ENCODE measurements at regions not wholly inside any gene's neighbourhood (a gene's known extent, or its start where the extent isn't known, plus 50 kb on each side); places are given as distances from the start of the nearest gene placed in this dataset.
"Not testable (repeated sequence)": the region's sequence is repeated elsewhere in the genome, so short reads cannot be mapped to it uniquely, and the experiment has no call there.

DNA sequence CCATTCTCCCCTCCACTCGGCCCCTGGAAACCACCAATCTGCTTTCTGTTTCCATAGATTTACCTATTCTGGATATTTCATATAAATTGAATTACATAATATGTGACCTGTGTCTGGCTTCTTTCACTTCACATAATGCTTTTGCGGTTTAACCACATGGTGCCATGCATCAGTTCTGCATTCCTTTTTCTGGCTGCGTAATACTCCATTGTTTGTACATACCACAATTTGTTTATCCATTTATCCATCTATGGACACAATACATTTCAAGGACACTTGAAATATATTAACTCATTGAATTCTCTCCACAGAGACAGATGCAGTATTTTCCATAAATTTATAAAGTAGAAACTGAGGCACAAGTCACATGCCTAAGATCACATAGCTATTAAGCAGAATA lies 110.3 kb upstream of the ETV6 start:
- no peak for DNase-seq (ENCODE audit: low read depth in 2 of 2)

GRCh38 chr12:11540156-11540555 lies 109.3 kb upstream of the ETV6 start:
- DNase-seq (ENCODE audit: low read depth in 2 of 2), result no peak

DNA sequence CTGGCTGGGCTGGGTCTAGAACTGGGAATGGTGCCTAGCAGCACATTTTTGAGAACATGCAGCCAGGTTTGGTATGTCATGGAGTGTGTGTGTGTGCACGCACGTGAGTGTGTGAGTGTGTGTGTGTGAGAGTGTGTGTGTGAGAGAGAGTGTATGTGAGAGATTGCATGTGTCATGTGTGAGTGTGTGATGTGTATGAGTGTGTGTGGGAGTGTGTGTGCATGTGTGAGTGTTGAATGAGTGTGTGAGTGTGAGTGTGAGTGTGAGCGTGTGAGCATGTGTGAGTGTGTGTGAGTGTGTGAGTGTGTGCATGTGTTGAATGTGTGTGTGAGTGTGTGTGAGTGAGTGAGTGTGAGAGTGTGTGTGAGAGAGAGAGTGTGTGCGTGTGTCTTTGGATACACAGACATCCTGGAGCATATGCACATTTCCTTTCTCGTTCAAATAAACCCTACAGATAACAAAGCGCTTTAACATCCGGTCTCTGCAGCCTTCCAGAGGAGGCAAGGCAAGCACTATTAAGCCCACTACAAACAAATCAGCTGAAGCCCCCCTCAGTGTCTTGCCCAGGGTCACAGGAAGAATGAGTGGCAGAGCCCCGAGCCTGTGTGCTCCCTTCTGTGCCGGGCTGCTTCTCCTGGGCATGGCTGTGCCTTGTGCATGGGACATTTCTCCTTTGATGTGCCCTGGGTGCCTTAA lies 108.7 kb upstream of the ETV6 start:
- DNase-seq (ENCODE audit: low read depth in 2 of 2), result no peak

GRCh38 chr12:11542599-11542998 lies 106.9 kb upstream of the ETV6 start:
- DNase-seq (ENCODE audit: low read depth in 2 of 2), result no peak

- DNase-seq (ENCODE audit: low read depth in 2 of 2), result no peak
Observed at GRCh38 chr12:11543457-11544158, 105.9 kb upstream of the ETV6 start.

GRCh38 chr12:11545484-11546330 lies 103.8 kb upstream of the ETV6 start:
- no peak for DNase-seq (ENCODE audit: low read depth in 2 of 2)

GRCh38 chr12:11546582-11547270 lies 102.7 kb upstream of the ETV6 start:
- not testable (repeated sequence) for DNase-seq (ENCODE audit: low read depth in 2 of 2)

GRCh38 chr12:11547271-11547646 lies 102.2 kb upstream of the ETV6 start:
- DNase-seq (ENCODE audit: low read depth in 2 of 2), result not testable (repeated sequence)

GRCh38 chr12:11549119-11549518 lies 100.4 kb upstream of the ETV6 start:
- DNase-seq (ENCODE audit: low read depth in 2 of 2), result no peak

DNA sequence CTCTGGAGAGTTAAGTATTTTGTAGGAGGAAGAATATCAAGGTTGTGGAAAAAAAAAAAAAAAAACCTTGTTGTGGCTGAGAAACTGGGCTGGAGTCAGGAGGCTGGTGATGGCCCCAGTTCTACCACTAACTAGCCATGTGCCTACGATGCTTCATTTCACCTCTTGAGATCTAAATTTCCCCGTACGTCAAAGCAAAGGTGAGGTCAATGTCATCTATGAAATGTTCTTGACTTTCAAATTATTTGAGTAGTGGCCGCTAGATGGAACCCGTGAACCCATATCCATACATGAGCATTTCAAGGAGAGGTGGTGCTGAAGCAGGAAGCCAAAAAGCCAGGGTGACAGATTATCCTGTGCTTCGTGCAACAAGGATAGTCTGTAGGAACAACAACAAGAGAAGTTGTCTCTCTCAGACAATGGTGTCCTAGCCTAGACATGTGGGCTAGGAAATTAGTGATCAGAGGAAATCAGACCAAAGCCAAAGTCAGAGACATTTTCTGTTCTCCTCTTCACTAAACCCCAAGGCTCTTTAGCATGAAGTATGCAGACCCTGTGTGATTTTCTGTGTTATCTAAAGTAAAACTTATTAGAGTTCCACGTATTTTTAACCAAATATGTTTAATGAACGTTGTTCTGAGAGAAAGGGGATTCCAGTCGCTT lies 95.5 kb upstream of the ETV6 start:
- peak in 1 of 2 experiments; percentile 22 for DNase-seq (ENCODE audit: low read depth in 2 of 2)

GRCh38 chr12:11555195-11555594 lies 94.3 kb upstream of the ETV6 start:
- no peak for DNase-seq (ENCODE audit: low read depth in 2 of 2)

- DNase-seq (ENCODE audit: low read depth in 2 of 2), result no peak
Observed at GRCh38 chr12:11555743-11556625, 93.5 kb upstream of the ETV6 start.

DNA sequence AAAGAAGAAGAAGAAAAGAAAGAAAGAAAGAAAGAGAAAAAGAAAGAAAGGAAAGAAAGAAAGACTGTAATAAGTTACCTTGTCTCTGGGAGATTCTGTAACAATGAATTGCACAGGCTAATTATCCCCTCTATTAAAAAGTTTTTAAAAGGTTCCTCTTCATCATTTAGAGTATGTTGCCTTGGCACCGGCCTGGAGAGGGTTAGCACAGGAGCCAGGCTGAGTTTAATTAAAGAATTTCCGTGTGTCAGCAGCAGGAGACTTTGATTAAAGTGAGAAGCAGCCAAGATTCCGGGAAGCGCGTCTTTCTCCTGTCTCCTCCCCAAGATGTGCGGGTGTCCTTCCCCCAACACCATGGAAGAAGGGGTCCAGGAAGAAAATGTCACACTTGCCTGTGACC lies 92.8 kb upstream of the ETV6 start:
- no peak for DNase-seq (ENCODE audit: low read depth in 2 of 2)

DNA sequence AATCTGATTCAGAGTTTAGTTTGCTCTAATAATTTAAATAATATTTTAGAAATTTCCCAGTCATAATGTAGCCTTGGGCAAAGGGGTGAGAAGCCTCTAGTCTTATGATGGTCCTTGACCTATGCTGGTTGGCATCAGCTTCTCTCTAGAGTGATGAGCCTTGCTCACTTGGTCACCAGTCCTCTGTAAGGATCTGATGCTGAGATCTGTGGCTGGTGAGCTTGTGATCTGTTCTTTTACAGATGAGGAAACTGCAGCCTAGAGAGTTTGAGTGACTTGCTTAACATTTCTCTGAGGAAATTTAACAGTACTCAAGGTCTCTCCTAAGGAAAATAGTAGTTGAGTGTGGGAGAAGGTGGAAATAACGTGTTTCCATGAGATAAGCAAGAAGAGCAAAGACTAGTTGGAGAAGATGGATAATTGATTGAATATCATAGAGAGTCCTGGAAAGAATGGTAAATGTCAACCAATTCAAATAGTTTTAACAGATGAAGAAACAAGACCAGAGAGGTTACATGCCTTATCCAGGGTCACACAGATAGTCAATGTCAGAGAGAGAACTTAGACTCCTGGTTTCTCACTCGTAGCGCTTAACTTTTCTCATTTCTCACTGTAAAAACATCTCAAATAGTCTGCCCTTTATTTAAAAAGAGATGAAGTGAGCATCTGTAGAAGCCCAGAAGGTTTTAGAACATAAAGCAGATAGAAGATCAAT lies 89.7 kb upstream of the ETV6 start:
- DNase-seq (ENCODE audit: low read depth in 2 of 2), result no peak

DNA sequence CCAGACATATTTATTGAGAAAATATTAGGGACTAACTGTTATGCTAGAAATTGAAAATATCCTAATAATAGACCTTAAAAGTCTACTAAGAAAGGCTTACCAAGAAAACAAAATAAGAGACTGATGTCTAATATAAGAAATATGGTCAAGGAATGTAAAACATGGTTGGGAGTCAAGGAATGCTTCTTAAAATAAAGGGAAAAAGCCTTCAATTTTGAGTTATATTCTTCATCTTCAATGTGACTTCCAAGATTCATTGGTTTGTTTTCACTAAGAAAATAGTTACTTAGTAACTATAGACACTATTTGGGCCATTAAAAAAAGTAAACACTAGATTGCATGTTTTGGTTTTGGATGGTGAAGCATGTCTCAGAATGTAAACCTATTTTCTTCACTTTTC lies 88.1 kb upstream of the ETV6 start:
- no peak for DNase-seq (ENCODE audit: low read depth in 2 of 2)

GRCh38 chr12:11563785-11564739 lies 85.4 kb upstream of the ETV6 start:
- DNase-seq (ENCODE audit: low read depth in 2 of 2), result no peak

DNA sequence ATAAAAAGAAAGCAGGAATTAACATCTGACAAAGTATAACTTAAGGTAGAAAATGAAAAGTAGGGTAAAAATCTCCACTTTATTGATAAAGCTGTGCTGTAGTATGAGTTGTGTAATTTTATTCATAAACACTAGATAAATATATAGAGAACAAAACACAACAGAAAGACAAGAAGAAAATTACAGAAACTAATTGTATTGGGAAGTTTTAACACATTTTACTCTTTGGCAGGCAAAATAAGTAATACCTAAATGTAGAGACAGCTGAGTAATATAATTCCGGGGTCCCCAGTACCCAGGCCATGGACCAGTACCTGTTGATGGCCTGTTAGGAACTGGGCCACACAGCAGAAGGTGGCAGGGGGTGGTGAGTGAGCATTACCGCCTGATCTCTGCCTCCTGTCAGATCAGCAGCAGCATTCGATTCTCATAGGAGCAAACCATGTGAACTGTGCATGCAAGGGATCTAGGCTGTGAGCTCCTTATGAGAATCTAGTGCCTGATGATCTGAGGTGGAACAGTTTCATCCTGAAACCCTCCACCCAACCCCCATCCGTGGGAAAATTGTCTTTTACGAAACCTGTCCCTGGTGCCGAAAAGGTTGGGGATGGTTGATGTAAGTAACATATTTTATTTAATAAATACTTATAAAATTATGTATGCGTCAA lies 84.4 kb upstream of the ETV6 start:
- DNase-seq (ENCODE audit: low read depth in 2 of 2), result no peak

- no peak for DNase-seq (ENCODE audit: low read depth in 2 of 2)
Observed at GRCh38 chr12:11565752-11566151, 83.7 kb upstream of the ETV6 start.

Measured in fibroblast of skin of left quadriceps (primary cell).